Cardiac muscle cell (in vitro differentiated cells and primary cell): ENCODE measurements at regions not wholly inside any gene's neighbourhood (a gene's known extent, or its start where the extent isn't known, plus 50 kb on each side); places are given as distances from the start of the nearest gene placed in this dataset.

Source experiments
- DNase-seq, 2 donors: peaks; one replicate each; pipeline versions ENCODE4 v3.0.0 to v3.0.0-alpha.2; 2010 to 2017; ENCODE audit warnings: low read depth in 1 of 2, low spot score in 1 of 2
- H3K27ac ChIP-seq: fragments of 200-600 bp; sonication (generic); 2 replicates; pipeline ENCODE4 v1.5.1; 2016
- H3K27me3 ChIP-seq: fragments of 200-600 bp; sonication (generic); 2 replicates; pipeline ENCODE4 v1.6.0; 2016; ENCODE audit warnings: control low read depth
- H3K36me3 ChIP-seq: fragments of 200-600 bp; sonication (generic); 2 replicates; pipeline ENCODE4 v1.5.1; 2016; ENCODE audit warnings: control low read depth
- H3K4me1 ChIP-seq: fragments of 200-600 bp; sonication (generic); 2 replicates; pipeline ENCODE4 v1.8.1; 2017; ENCODE audit warnings: low read depth, mild to moderate bottlenecking, mixed run types
- H3K4me3 ChIP-seq: fragments of 200-600 bp; sonication (generic); 2 replicates; pipeline ENCODE4 v1.5.1; 2016; ENCODE audit warnings: mild to moderate bottlenecking
- H3K9me3 ChIP-seq: fragments of 200-600 bp; sonication (generic); 2 replicates; pipeline ENCODE4 v1.5.1; 2017; ENCODE audit warnings: low read depth, mild to moderate bottlenecking, control low read depth
- CTCF ChIP-seq: IDR thresholded peaks from 2 replicates; pipeline ENCODE4 v1.5.1; 2012; ENCODE audit warnings: low read depth, mild to moderate bottlenecking, low read length

- Histone ChIP-seq H3K27me3 (no peaks in the 10 kb centered on the region), H3K4me3 (no peak overlapping the region), H3K27ac (no peak overlapping the region), H3K36me3 (no peaks in the 10 kb centered on the region), H3K4me1 (peaks cover 6% of the 10 kb centered on the region), H3K9me3 (no peaks in the 10 kb centered on the region)
- TF ChIP-seq CTCF = no peak
- no peak for DNase-seq
These were observed 189.3 kb downstream of the KCNS3 start for GRCh38 chr2:18067588-18068384.

GRCh38 chr2:18066894-18067293, 188.4 kb downstream of the KCNS3 start:
- Histone ChIP-seq H3K27ac (no peak overlapping the region), H3K36me3 (no peaks in the 10 kb centered on the region), H3K27me3 (no peaks in the 10 kb centered on the region), H3K4me3 (no peak overlapping the region), H3K9me3 (no peaks in the 10 kb centered on the region), H3K4me1 (peaks cover 6% of the 10 kb centered on the region)
- no peak for DNase-seq
- TF ChIP-seq CTCF = no peak

GRCh38 chr2:18066066-18066465, 187.6 kb downstream of the KCNS3 start:
- Histone ChIP-seq H3K27me3 (no peaks in the 10 kb centered on the region), H3K4me3 (no peak overlapping the region), H3K9me3 (no peaks in the 10 kb centered on the region), H3K27ac (no peak overlapping the region), H3K4me1 (peaks cover 6% of the 10 kb centered on the region), H3K36me3 (no peaks in the 10 kb centered on the region)
- no peak for TF ChIP-seq CTCF
- DNase-seq = no peak

GRCh38 chr2:18065249-18065648, 186.8 kb downstream of the KCNS3 start:
- Histone ChIP-seq H3K4me3 (no peak overlapping the region), H3K27me3 (no peaks in the 10 kb centered on the region), H3K36me3 (no peaks in the 10 kb centered on the region), H3K4me1 (peaks cover 6% of the 10 kb centered on the region), H3K9me3 (no peaks in the 10 kb centered on the region), H3K27ac (no peak overlapping the region)
- no peak for DNase-seq
- no peak for TF ChIP-seq CTCF

GRCh38 chr2:18063826-18064470, 185.5 kb downstream of the KCNS3 start:
- no peak for TF ChIP-seq CTCF
- no peaks in the 10 kb centered on the region for H3K27me3 ChIP-seq
- H3K4me1 ChIP-seq = peaks cover 6% of the 10 kb centered on the region
- no peak overlapping the region for H3K4me3 ChIP-seq
- peak in 1 of 2 donors; percentile 27 for DNase-seq
- H3K27ac ChIP-seq = no peak overlapping the region
- no peaks in the 10 kb centered on the region for H3K9me3 ChIP-seq
- no peaks in the 10 kb centered on the region for H3K36me3 ChIP-seq
